Loucy (cell line): ENCODE measurements at regions not wholly inside any gene's neighbourhood (a gene's known extent, or its start where the extent isn't known, plus 50 kb on each side); places are given as distances from the start of the nearest gene placed in this dataset.

Experiments
- H2AFZ ChIP-seq: fragments of 200-600 bp; sonication (generic); 2 replicates; pipeline ENCODE4 v1.6.0; 2016; ENCODE audit warnings: antibody characterized with exemption, mild to moderate bottlenecking, low read length, moderate library complexity
- H3F3A ChIP-seq: fragments of 200-600 bp; 2 replicates; pipeline ENCODE4 v1.6.0; 2016; ENCODE audit warnings: antibody characterized with exemption, low read depth, mild to moderate bottlenecking
- H3K27me3 ChIP-seq: fragments of 200-600 bp; sonication (generic); 2 replicates; pipeline ENCODE4 v1.6.1; 2014; ENCODE audit warnings: low read length, mild to moderate bottlenecking; ENCODE audit not compliant: insufficient read depth, poor library complexity, severe bottlenecking
- H3K36me3 ChIP-seq: fragments of 200-600 bp; sonication (generic); 2 replicates; pipeline ENCODE4 v1.6.1; 2016; ENCODE audit warnings: low read length; ENCODE audit not compliant: insufficient read depth
- H3K4me1 ChIP-seq: fragments of 200-600 bp; sonication (generic); 2 replicates; pipeline ENCODE4 v1.5.1; 2014; ENCODE audit warnings: low read length, mild to moderate bottlenecking; ENCODE audit not compliant: insufficient read depth, poor library complexity, severe bottlenecking
- H3K4me2 ChIP-seq: fragments of 200-600 bp; sonication (generic); 2 replicates; pipeline ENCODE4 v1.6.0; 2014; ENCODE audit warnings: antibody characterized with exemption, low read length, low read depth, mild to moderate bottlenecking; ENCODE audit not compliant: poor library complexity, severe bottlenecking
- H3K4me3 ChIP-seq: fragments of 200-600 bp; sonication (generic); 2 replicates; pipeline ENCODE4 v1.5.1; 2014; ENCODE audit warnings: low read length, mild to moderate bottlenecking, mixed read lengths; ENCODE audit not compliant: poor library complexity, severe bottlenecking
- H3K79me2 ChIP-seq: fragments of 200-600 bp; sonication (generic); 2 replicates; pipeline ENCODE4 v1.6.1; 2014; ENCODE audit warnings: low read length; ENCODE audit not compliant: insufficient read depth
- H3K9ac ChIP-seq: fragments of 200-600 bp; sonication (generic); 2 replicates; pipeline ENCODE4 v1.6.0; 2014; ENCODE audit warnings: mild to moderate bottlenecking, low read depth, low read length, moderate library complexity; ENCODE audit not compliant: poor library complexity, severe bottlenecking
- H3K9me2 ChIP-seq: fragments of 200-600 bp; sonication (generic); replicated peaks from 2 replicates; pipeline ENCODE4 v1.6.1; 2016; ENCODE audit warnings: low read depth, low read length, mixed read lengths
- H3K9me3 ChIP-seq: fragments of 200-600 bp; sonication (generic); 2 replicates; pipeline ENCODE4 v1.6.1; 2014; ENCODE audit warnings: mild to moderate bottlenecking, antibody characterized with exemption, low read length, low read depth; ENCODE audit not compliant: insufficient read depth
- H4K20me1 ChIP-seq: fragments of 200-600 bp; sonication (generic); 2 replicates; pipeline ENCODE4 v1.6.0; 2014; ENCODE audit warnings: antibody characterized with exemption, low read length, mild to moderate bottlenecking; ENCODE audit not compliant: insufficient read depth, poor library complexity, severe bottlenecking
- CTCF ChIP-seq: fragments of 200-600 bp; sonication (generic); conservative IDR thresholded peaks from 2 replicates; pipeline ENCODE4 v1.5.1; 2014; ENCODE audit warnings: mild to moderate bottlenecking, antibody characterized with exemption, low read length
- EZH2phosphoT487 ChIP-seq: fragments of 200-600 bp; IDR thresholded peaks from 2 replicates; pipeline ENCODE4 v1.6.1; 2018; ENCODE audit warnings: antibody characterized with exemption, mild to moderate bottlenecking, moderate library complexity, borderline replicate concordance

GRCh38 chr10:31618541-31619291 is 299.7 kb downstream of the ZEB1 start:
- H3K27me3 ChIP-seq = no peaks in the 10 kb centered on the region
- H3K9me3 ChIP-seq = no peaks in the 10 kb centered on the region
- H3K4me3 ChIP-seq = no peak overlapping the region
- no peak overlapping the region for H3K9ac ChIP-seq
- H3K36me3 ChIP-seq = no peaks in the 10 kb centered on the region
- no peak overlapping the region for H3K4me2 ChIP-seq
- no peaks in the 10 kb centered on the region for H3F3A ChIP-seq
- no peak for TF ChIP-seq EZH2phosphoT487
- H2AFZ ChIP-seq = no peak overlapping the region
- H3K79me2 ChIP-seq = no peaks in the 10 kb centered on the region
- H3K9me2 ChIP-seq = no peaks in the 10 kb centered on the region
- H3K4me1 ChIP-seq = no peaks in the 10 kb centered on the region
- H4K20me1 ChIP-seq = no peaks in the 10 kb centered on the region

GRCh38 chr10:31617757-31618156 is 298.7 kb downstream of the ZEB1 start:
- H3K4me1 ChIP-seq = no peaks in the 10 kb centered on the region
- H3K9ac ChIP-seq = no peak overlapping the region
- no peak overlapping the region for H3K4me3 ChIP-seq
- no peaks in the 10 kb centered on the region for H3K36me3 ChIP-seq
- no peaks in the 10 kb centered on the region for H3K79me2 ChIP-seq
- H3K9me2 ChIP-seq = no peaks in the 10 kb centered on the region
- no peaks in the 10 kb centered on the region for H3K9me3 ChIP-seq
- H4K20me1 ChIP-seq = no peaks in the 10 kb centered on the region
- H3F3A ChIP-seq = no peaks in the 10 kb centered on the region
- H2AFZ ChIP-seq = no peak overlapping the region
- H3K4me2 ChIP-seq = no peak overlapping the region
- TF ChIP-seq EZH2phosphoT487 (no peak), CTCF (no peak)
- H3K27me3 ChIP-seq = no peaks in the 10 kb centered on the region

GRCh38 chr10:31617133-31617532 is 298.1 kb downstream of the ZEB1 start:
- H3K4me2 ChIP-seq = no peak overlapping the region
- H2AFZ ChIP-seq = no peak overlapping the region
- H3F3A ChIP-seq = no peaks in the 10 kb centered on the region
- no peaks in the 10 kb centered on the region for H3K27me3 ChIP-seq
- H3K9me2 ChIP-seq = no peaks in the 10 kb centered on the region
- no peaks in the 10 kb centered on the region for H3K79me2 ChIP-seq
- no peaks in the 10 kb centered on the region for H3K9me3 ChIP-seq
- no peaks in the 10 kb centered on the region for H3K4me1 ChIP-seq
- no peaks in the 10 kb centered on the region for H4K20me1 ChIP-seq
- H3K9ac ChIP-seq = no peak overlapping the region
- H3K36me3 ChIP-seq = no peaks in the 10 kb centered on the region
- no peak overlapping the region for H3K4me3 ChIP-seq
- TF ChIP-seq CTCF (no peak), EZH2phosphoT487 (no peak)

GRCh38 chr10:31615129-31615528 is 296.1 kb downstream of the ZEB1 start:
- Histone ChIP-seq H3K9me2 (no peaks in the 10 kb centered on the region), H3K4me1 (no peaks in the 10 kb centered on the region), H3K9me3 (no peaks in the 10 kb centered on the region), H3K4me2 (no peak overlapping the region), H3K79me2 (no peaks in the 10 kb centered on the region), H3K4me3 (no peak overlapping the region), H3K27me3 (no peaks in the 10 kb centered on the region), H2AFZ (no peak overlapping the region), H3K36me3 (no peaks in the 10 kb centered on the region), H3F3A (no peaks in the 10 kb centered on the region), H3K9ac (no peak overlapping the region), H4K20me1 (no peaks in the 10 kb centered on the region)
- no peak for TF ChIP-seq CTCF
